NT2/D1 (cell line): ENCODE measurements at regions not wholly inside any gene's neighbourhood (a gene's known extent, or its start where the extent isn't known, plus 50 kb on each side); places are given as distances from the start of the nearest gene placed in this dataset.

Source experiments
- SUZ12 ChIP-seq: IDR thresholded peaks from 2 replicates; pipeline ENCODE4 v1.6.1; 2011; ENCODE audit not compliant: insufficient read length, insufficient read depth; ENCODE audit errors: extremely low read depth
- YY1 ChIP-seq: IDR thresholded peaks from 2 replicates; pipeline ENCODE4 v1.6.1; 2011; ENCODE audit not compliant: insufficient read length, insufficient read depth
- ZNF274 ChIP-seq: IDR thresholded peaks from 2 replicates; pipeline ENCODE4 v1.6.1; 2011; ENCODE audit warnings: mild to moderate bottlenecking, low read depth, low read length

DNA sequence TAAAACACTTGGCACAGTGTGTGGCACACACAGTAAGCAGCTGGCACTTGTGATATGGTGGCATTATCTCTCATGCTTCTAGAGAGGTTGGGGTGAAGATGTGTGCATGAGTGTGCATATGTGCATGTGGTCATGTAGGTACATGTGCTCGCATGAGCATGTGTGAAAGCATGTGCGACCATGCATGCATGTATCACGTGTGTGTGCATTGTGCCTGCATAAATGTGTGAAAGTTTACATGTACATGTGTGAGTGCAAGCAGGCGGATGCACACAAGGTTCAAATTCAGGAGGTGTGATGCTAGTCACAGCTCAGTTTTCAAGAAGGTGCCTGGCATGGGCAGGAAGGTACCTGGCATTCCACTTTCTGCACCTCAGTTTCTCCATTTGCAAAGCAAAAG lies 59.0 kb upstream of the UQCRFS1 start:
- TF ChIP-seq YY1 (no peak), ZNF274 (no peak), SUZ12 (no peak)
